SK-N-SH treated with all-trans-retinoic acid at 6 μM for 48 hours (cell line): ENCODE measurements at regions not wholly inside any gene's neighbourhood (a gene's known extent, or its start where the extent isn't known, plus 50 kb on each side); places are given as distances from the start of the nearest gene placed in this dataset.

ENCODE experiments used
- ATAC-seq: fragments of 200-7000 bp; cut with Tn5 transposase; 3 replicates; pipeline ENCODE4 v1.9.1; 2020; ENCODE audit warnings: mild to moderate bottlenecking, moderate library complexity
- ARNTL ChIP-seq: fragments of 450-650 bp; formaldehyde crosslinking; IDR thresholded peaks from 2 replicates; pipeline ENCODE4 v1.5.0; 2020; ENCODE audit warnings: low read depth, mild to moderate bottlenecking, moderate library complexity, borderline replicate concordance
- BACH2 ChIP-seq: fragments of 250-450 bp; sonication (Bioruptor Pico); IDR thresholded peaks from 2 replicates; pipeline ENCODE4 v1.9.0; 2021; ENCODE audit warnings: mild to moderate bottlenecking, borderline replicate concordance
- CREB5 ChIP-seq: fragments of 250-450 bp; sonication (Bioruptor Pico); IDR thresholded peaks from 2 replicates; pipeline ENCODE4 v1.5.1; 2020; ENCODE audit warnings: low read depth, mild to moderate bottlenecking, moderate library complexity
- CSDC2 ChIP-seq: fragments of 250-450 bp; sonication (Bioruptor Pico); IDR thresholded peaks from 2 replicates; pipeline ENCODE4 v1.5.0; 2020; ENCODE audit warnings: mild to moderate bottlenecking, moderate library complexity
- CSRNP3 ChIP-seq: fragments of 250-450 bp; sonication (Bioruptor Pico); IDR thresholded peaks from 2 replicates; pipeline ENCODE4 v1.5.1; 2021; ENCODE audit warnings: mild to moderate bottlenecking, moderate library complexity
- ESRRG ChIP-seq: fragments of 250-450 bp; sonication (Bioruptor Pico); IDR thresholded peaks from 2 replicates; pipeline ENCODE4 v1.6.1; 2021; ENCODE audit warnings: mild to moderate bottlenecking
- GLIS3 ChIP-seq: fragments of 250-450 bp; sonication (Bioruptor Pico); IDR thresholded peaks from 2 replicates; pipeline ENCODE4 v1.5.0; 2020; ENCODE audit warnings: mild to moderate bottlenecking, moderate library complexity
- ISL1 ChIP-seq: fragments of 250-450 bp; sonication (Bioruptor Pico); IDR thresholded peaks from 2 replicates; pipeline ENCODE4 v2.1.2; 2022; ENCODE audit warnings: mild to moderate bottlenecking, moderate library complexity
- OSR1 ChIP-seq: fragments of 250-450 bp; sonication (Bioruptor Pico); IDR thresholded peaks from 2 replicates; pipeline ENCODE4 v1.8.0; 2022; ENCODE audit warnings: moderate library complexity, mild to moderate bottlenecking, inconsistent platforms
- PPARA ChIP-seq: fragments of 250-450 bp; sonication (Bioruptor Pico); IDR thresholded peaks from 2 replicates; pipeline ENCODE4 v1.5.0; 2020; ENCODE audit warnings: mild to moderate bottlenecking, borderline replicate concordance
- RARB ChIP-seq: fragments of 250-450 bp; sonication (Bioruptor Pico); IDR thresholded peaks from 2 replicates; pipeline ENCODE4 v1.8.0; 2021; ENCODE audit warnings: mild to moderate bottlenecking, moderate library complexity
- SNAI2 ChIP-seq: fragments of 250-450 bp; sonication (Bioruptor Pico); IDR thresholded peaks from 2 replicates; pipeline ENCODE4 v1.5.0; 2020; ENCODE audit warnings: mild to moderate bottlenecking, moderate library complexity
- TCF4 ChIP-seq: fragments of 250-450 bp; sonication (Bioruptor Pico); IDR thresholded peaks from 2 replicates; pipeline ENCODE4 v1.8.0; 2021; ENCODE audit warnings: mild to moderate bottlenecking, moderate library complexity, borderline replicate concordance
- TOX ChIP-seq: fragments of 250-450 bp; sonication (Bioruptor Pico); IDR thresholded peaks from 2 replicates; pipeline ENCODE4 v1.8.0; 2021; ENCODE audit warnings: mild to moderate bottlenecking, moderate library complexity, borderline replicate concordance
- ZC3H10 ChIP-seq: fragments of 250-450 bp; sonication (Bioruptor Pico); IDR thresholded peaks from 2 replicates; pipeline ENCODE4 v1.5.1; 2021; ENCODE audit warnings: mild to moderate bottlenecking, moderate library complexity
- ZFP3 ChIP-seq: fragments of 250-450 bp; sonication (Bioruptor Pico); IDR thresholded peaks from 2 replicates; pipeline ENCODE4 v1.5.0; 2020; ENCODE audit warnings: mild to moderate bottlenecking, moderate library complexity
- ZFP30 ChIP-seq: fragments of 450-650 bp; formaldehyde crosslinking; IDR thresholded peaks from 2 replicates; pipeline ENCODE4 v1.5.0; 2022; ENCODE audit warnings: mild to moderate bottlenecking, moderate library complexity
- ZNF565 ChIP-seq: fragments of 450-650 bp; formaldehyde crosslinking; conservative IDR thresholded peaks from 2 replicates; pipeline ENCODE4 v1.5.0; 2020; ENCODE audit warnings: low read depth, mild to moderate bottlenecking, moderate library complexity
- ZNF70 ChIP-seq: fragments of 450-650 bp; formaldehyde crosslinking; IDR thresholded peaks from 2 replicates; pipeline ENCODE4 v1.5.0; 2020; ENCODE audit warnings: mild to moderate bottlenecking, moderate library complexity
- ZNF8 ChIP-seq: fragments of 450-650 bp; formaldehyde crosslinking; IDR thresholded peaks from 2 replicates; pipeline ENCODE4 v1.5.0; 2020; ENCODE audit warnings: mild to moderate bottlenecking, moderate library complexity
- TF ChIP-seq, protein P1 (sequence below): fragments of 250-450 bp; sonication (Bioruptor Pico); IDR thresholded peaks from 2 replicates; pipeline ENCODE4 v1.5.0; 2020; ENCODE audit warnings: mild to moderate bottlenecking, moderate library complexity
- TF ChIP-seq, protein P2 (sequence below): fragments of 250-450 bp; sonication (Bioruptor Pico); IDR thresholded peaks from 2 replicates; pipeline ENCODE4 v1.8.0; 2021; ENCODE audit warnings: low read depth, mild to moderate bottlenecking, moderate library complexity, borderline replicate concordance

- no peak for ATAC-seq
- TF ChIP-seq ARNTL (CRISPR knock-in tag) = no peak
- TF ChIP-seq SNAI2 = no peak
- no peak for TF ChIP-seq ZNF8 (CRISPR knock-in tag)
- TF ChIP-seq, protein P1, sequence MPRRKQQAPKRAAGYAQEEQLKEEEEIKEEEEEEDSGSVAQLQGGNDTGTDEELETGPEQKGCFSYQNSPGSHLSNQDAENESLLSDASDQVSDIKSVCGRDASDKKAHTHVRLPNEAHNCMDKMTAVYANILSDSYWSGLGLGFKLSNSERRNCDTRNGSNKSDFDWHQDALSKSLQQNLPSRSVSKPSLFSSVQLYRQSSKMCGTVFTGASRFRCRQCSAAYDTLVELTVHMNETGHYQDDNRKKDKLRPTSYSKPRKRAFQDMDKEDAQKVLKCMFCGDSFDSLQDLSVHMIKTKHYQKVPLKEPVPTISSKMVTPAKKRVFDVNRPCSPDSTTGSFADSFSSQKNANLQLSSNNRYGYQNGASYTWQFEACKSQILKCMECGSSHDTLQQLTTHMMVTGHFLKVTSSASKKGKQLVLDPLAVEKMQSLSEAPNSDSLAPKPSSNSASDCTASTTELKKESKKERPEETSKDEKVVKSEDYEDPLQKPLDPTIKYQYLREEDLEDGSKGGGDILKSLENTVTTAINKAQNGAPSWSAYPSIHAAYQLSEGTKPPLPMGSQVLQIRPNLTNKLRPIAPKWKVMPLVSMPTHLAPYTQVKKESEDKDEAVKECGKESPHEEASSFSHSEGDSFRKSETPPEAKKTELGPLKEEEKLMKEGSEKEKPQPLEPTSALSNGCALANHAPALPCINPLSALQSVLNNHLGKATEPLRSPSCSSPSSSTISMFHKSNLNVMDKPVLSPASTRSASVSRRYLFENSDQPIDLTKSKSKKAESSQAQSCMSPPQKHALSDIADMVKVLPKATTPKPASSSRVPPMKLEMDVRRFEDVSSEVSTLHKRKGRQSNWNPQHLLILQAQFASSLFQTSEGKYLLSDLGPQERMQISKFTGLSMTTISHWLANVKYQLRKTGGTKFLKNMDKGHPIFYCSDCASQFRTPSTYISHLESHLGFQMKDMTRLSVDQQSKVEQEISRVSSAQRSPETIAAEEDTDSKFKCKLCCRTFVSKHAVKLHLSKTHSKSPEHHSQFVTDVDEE (CRISPR knock-in tag) = no peak
- no peak for TF ChIP-seq PPARA (CRISPR knock-in tag)
- no peak for TF ChIP-seq ZC3H10 (CRISPR knock-in tag)
- TF ChIP-seq GLIS3 = no peak
- TF ChIP-seq ZNF565 (CRISPR knock-in tag) = no peak
- no peak for TF ChIP-seq ISL1 (CRISPR knock-in tag)
- TF ChIP-seq BACH2 (CRISPR knock-in tag) = no peak
- TF ChIP-seq CSDC2 = no peak
- TF ChIP-seq, protein P2, sequence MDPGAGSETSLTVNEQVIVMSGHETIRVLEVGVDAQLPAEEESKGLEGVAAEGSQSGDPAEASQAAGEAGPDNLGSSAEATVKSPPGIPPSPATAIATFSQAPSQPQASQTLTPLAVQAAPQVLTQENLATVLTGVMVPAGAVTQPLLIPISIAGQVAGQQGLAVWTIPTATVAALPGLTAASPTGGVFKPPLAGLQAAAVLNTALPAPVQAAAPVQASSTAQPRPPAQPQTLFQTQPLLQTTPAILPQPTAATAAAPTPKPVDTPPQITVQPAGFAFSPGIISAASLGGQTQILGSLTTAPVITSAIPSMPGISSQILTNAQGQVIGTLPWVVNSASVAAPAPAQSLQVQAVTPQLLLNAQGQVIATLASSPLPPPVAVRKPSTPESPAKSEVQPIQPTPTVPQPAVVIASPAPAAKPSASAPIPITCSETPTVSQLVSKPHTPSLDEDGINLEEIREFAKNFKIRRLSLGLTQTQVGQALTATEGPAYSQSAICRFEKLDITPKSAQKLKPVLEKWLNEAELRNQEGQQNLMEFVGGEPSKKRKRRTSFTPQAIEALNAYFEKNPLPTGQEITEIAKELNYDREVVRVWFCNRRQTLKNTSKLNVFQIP (CRISPR knock-in tag) = no peak
- no peak for TF ChIP-seq ESRRG (CRISPR knock-in tag)
- TF ChIP-seq ZNF70 = no peak
- no peak for TF ChIP-seq ZFP3 (CRISPR knock-in tag)
- no peak for TF ChIP-seq RARB
- no peak for TF ChIP-seq OSR1
- no peak for TF ChIP-seq CSRNP3
- no peak for TF ChIP-seq TOX (CRISPR knock-in tag)
- no peak for TF ChIP-seq TCF4
- TF ChIP-seq, all 23 proteins: peak for 0
These were observed 191.0 kb downstream of the TANC2 start for GRCh38 chr17:63156986-63157385.

GRCh38 chr17:63162406-63163157 lies 196.5 kb downstream of the TANC2 start:
- no peak for ATAC-seq

More at GRCh38 chr17:63162406-63163157, 196.5 kb downstream of the TANC2 start:
- TF ChIP-seq ZFP3 (CRISPR knock-in tag) (no peak), SNAI2 (no peak), CSRNP3 (no peak), ZFP30 (CRISPR knock-in tag) (no peak), ZNF8 (CRISPR knock-in tag) (no peak), OSR1 (no peak), PPARA (CRISPR knock-in tag) (no peak), ZNF70 (no peak), TCF4 (no peak), ZNF565 (CRISPR knock-in tag) (no peak), CREB5 (CRISPR knock-in tag) (no peak), TOX (CRISPR knock-in tag) (no peak)
